ENCODE measurements at regions not wholly inside any gene's neighbourhood (a gene's known extent, or its start where the extent isn't known, plus 50 kb on each side); places are given as distances from the start of the nearest gene placed in this dataset.
"Not testable (repeated sequence)": the region's sequence is repeated elsewhere in the genome, so short reads cannot be mapped to it uniquely, and the experiment has no call there.

- Mint-ChIP-seq H3K27ac (no peak overlapping the region), H3K4me3 (no peak overlapping the region), H3K9me3 (peaks cover 5% of the 10 kb centered on the region), H3K27me3 (ENCODE audit: low read depth, poor library complexity) (peaks cover 3% of the 10 kb centered on the region), H3K4me1 (peaks cover 8% of the 10 kb centered on the region), H3K36me3 (ENCODE audit: low read depth) (no peaks in the 10 kb centered on the region)
- no peak for TF ChIP-seq CTCF (IDR thresholded peaks at IDR 0.05)
- DNase-seq, result no peak
Observed at GRCh38 chr12:25615119-25615518, 62.0 kb upstream of the LMNTD1 start.

GRCh38 chr12:25616286-25616685 is 63.2 kb upstream of the LMNTD1 start:
- Mint-ChIP-seq H3K27me3 (ENCODE audit: low read depth, poor library complexity) (peaks cover 3% of the 10 kb centered on the region), H3K4me3 (no peak overlapping the region), H3K9me3 (no peaks in the 10 kb centered on the region), H3K4me1 (peaks cover 8% of the 10 kb centered on the region), H3K36me3 (ENCODE audit: low read depth) (no peaks in the 10 kb centered on the region), H3K27ac (no peak overlapping the region)
- DNase-seq, result no peak
- no peak for TF ChIP-seq CTCF (IDR thresholded peaks at IDR 0.05)

GRCh38 chr12:25617991-25618390 is 64.9 kb upstream of the LMNTD1 start:
- Mint-ChIP-seq H3K27me3 (ENCODE audit: low read depth, poor library complexity) (peaks cover 3% of the 10 kb centered on the region), H3K4me1 (peaks cover 14% of the 10 kb centered on the region), H3K9me3 (no peaks in the 10 kb centered on the region), H3K27ac (no peak overlapping the region), H3K36me3 (ENCODE audit: low read depth) (no peaks in the 10 kb centered on the region), H3K4me3 (no peak overlapping the region)
- DNase-seq, result no peak
- no peak for TF ChIP-seq CTCF (IDR thresholded peaks at IDR 0.05)

- TF ChIP-seq CTCF (IDR thresholded peaks at IDR 0.05), result no peak
- H3K36me3 Mint-ChIP-seq (ENCODE audit: low read depth), result no peaks in the 10 kb centered on the region
- peaks cover 6% of the 10 kb centered on the region for H3K4me1 Mint-ChIP-seq
- no peaks in the 10 kb centered on the region for H3K9me3 Mint-ChIP-seq
- H3K27ac Mint-ChIP-seq, result no peak overlapping the region
- H3K4me3 Mint-ChIP-seq, result no peak overlapping the region
- DNase-seq, result no peak
- H3K27me3 Mint-ChIP-seq (ENCODE audit: low read depth, poor library complexity), result no peaks in the 10 kb centered on the region
Observed at GRCh38 chr12:25623816-25624215, 70.7 kb upstream of the LMNTD1 start.

- Mint-ChIP-seq H3K9me3 (peaks cover 5% of the 10 kb centered on the region), H3K4me3 (no peak overlapping the region), H3K36me3 (ENCODE audit: low read depth) (no peaks in the 10 kb centered on the region), H3K27me3 (ENCODE audit: low read depth, poor library complexity) (no peaks in the 10 kb centered on the region), H3K4me1 (peaks cover 6% of the 10 kb centered on the region), H3K27ac (no peak overlapping the region)
- TF ChIP-seq CTCF (IDR thresholded peaks at IDR 0.05), result no peak
- no peak for DNase-seq
Observed at GRCh38 chr12:25625146-25625545, 72.1 kb upstream of the LMNTD1 start.

- no peak for TF ChIP-seq CTCF (IDR thresholded peaks at IDR 0.05)
- H3K4me3 Mint-ChIP-seq, result no peak overlapping the region
- no peaks in the 10 kb centered on the region for H3K36me3 Mint-ChIP-seq (ENCODE audit: low read depth)
- peaks cover 6% of the 10 kb centered on the region for H3K4me1 Mint-ChIP-seq
- H3K27ac Mint-ChIP-seq, result no peak overlapping the region
- peaks cover 6% of the 10 kb centered on the region for H3K27me3 Mint-ChIP-seq (ENCODE audit: low read depth, poor library complexity)
- no peak for DNase-seq
- peaks cover 28% of the 10 kb centered on the region for H3K9me3 Mint-ChIP-seq
Observed at GRCh38 chr12:25629341-25629740, 76.3 kb upstream of the LMNTD1 start.

GRCh38 chr12:25630735-25631515 is 77.8 kb upstream of the LMNTD1 start:
- H3K4me3 Mint-ChIP-seq; H3K27me3 Mint-ChIP-seq (ENCODE audit: low read depth, poor library complexity); H3K27ac Mint-ChIP-seq; H3K4me1 Mint-ChIP-seq; DNase-seq; H3K36me3 Mint-ChIP-seq (ENCODE audit: low read depth): not testable (repeated sequence)
- H3K9me3 Mint-ChIP-seq, result peaks cover 40% of the 10 kb centered on the region

GRCh38 chr12:25633149-25633548 is 80.1 kb upstream of the LMNTD1 start:
- DNase-seq; H3K4me1 Mint-ChIP-seq; H3K4me3 Mint-ChIP-seq; H3K27me3 Mint-ChIP-seq (ENCODE audit: low read depth, poor library complexity); H3K36me3 Mint-ChIP-seq (ENCODE audit: low read depth); H3K27ac Mint-ChIP-seq: not testable (repeated sequence)
- peaks cover 51% of the 10 kb centered on the region for H3K9me3 Mint-ChIP-seq

Measured in nephron progenitor cell (in vitro differentiated cells).